Hepatocyte (in vitro differentiated cells): ENCODE measurements at regions not wholly inside any gene's neighbourhood (a gene's known extent, or its start where the extent isn't known, plus 50 kb on each side); places are given as distances from the start of the nearest gene placed in this dataset.

ENCODE experiments used
- EZH2phosphoT487 ChIP-seq: fragments of 200-600 bp; sonication (generic); IDR thresholded peaks from one replicate; pipeline ENCODE4 v1.6.1; 2018; ENCODE audit warnings: antibody characterized with exemption, mild to moderate bottlenecking, low read depth, moderate library complexity; ENCODE audit not compliant: unreplicated experiment, severe bottlenecking
- TF ChIP-seq, protein P1 (sequence below): fragments of 200-600 bp; sonication (generic); IDR thresholded peaks from 2 replicates; pipeline ENCODE4 v1.5.1; 2016; ENCODE audit warnings: antibody characterized with exemption, mild to moderate bottlenecking; ENCODE audit not compliant: poor library complexity

DNA sequence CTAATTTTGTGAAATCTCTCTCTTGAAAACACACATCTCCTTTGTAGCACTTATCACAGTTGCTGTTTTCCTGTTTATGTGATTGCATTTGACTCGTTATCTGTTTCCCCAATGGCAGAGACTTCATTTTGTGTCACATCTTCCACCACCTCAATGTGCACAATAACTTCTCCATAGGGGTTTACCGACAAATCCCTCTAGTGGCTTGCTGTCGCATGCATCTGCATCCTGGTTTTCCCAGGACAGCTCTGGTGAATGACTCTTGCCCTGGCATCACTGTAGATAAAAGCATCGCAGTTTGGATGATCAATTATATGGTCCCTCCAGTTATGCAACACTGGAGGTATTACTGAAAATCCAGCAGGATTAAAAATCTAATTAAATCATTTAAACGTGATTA, 206.5 kb upstream of the BTBD3 start:
- TF ChIP-seq, protein P1, sequence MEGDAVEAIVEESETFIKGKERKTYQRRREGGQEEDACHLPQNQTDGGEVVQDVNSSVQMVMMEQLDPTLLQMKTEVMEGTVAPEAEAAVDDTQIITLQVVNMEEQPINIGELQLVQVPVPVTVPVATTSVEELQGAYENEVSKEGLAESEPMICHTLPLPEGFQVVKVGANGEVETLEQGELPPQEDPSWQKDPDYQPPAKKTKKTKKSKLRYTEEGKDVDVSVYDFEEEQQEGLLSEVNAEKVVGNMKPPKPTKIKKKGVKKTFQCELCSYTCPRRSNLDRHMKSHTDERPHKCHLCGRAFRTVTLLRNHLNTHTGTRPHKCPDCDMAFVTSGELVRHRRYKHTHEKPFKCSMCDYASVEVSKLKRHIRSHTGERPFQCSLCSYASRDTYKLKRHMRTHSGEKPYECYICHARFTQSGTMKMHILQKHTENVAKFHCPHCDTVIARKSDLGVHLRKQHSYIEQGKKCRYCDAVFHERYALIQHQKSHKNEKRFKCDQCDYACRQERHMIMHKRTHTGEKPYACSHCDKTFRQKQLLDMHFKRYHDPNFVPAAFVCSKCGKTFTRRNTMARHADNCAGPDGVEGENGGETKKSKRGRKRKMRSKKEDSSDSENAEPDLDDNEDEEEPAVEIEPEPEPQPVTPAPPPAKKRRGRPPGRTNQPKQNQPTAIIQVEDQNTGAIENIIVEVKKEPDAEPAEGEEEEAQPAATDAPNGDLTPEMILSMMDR = no peak
- TF ChIP-seq EZH2phosphoT487 = no peak
